Spleen (tissue), 7 donors: ENCODE measurements at regions not wholly inside any gene's neighbourhood (a gene's known extent, or its start where the extent isn't known, plus 50 kb on each side); places are given as distances from the start of the nearest gene placed in this dataset.

Experiments
- CTCF ChIP-seq, 11 experiments: fragments of 200-600 bp in 7 of 11; fragments of 450-650 bp in 4 of 11; sonication (generic) in 4 of 11; IDR thresholded peaks in 8 of 11; conservative IDR thresholded peaks in 3 of 11; 1 replicate in 7 of 11; 2 replicates in 4 of 11; pipeline versions ENCODE4 v1.4.0 to v1.8.0; 2016 to 2021; ENCODE audit warnings: antibody characterized with exemption in 11 of 11, inconsistent platforms in 4 of 11, mild to moderate bottlenecking in 1 of 11
- POLR2A ChIP-seq, 3 donors: fragments of 450-650 bp; IDR thresholded peaks; one replicate each; pipeline ENCODE4 v1.5.1; 2017; ENCODE audit warnings: antibody characterized with exemption in 3 of 3, mild to moderate bottlenecking in 1 of 3
- donor health status: DM: no; HTN: no; CAD: no; lungs with moderate emphysema.
- donor health status: DM: no; HTN: no; CAD: no.
- donor health status: DM: no; HTN: no; CAD: no.

- TF ChIP-seq CTCF (IDR thresholded peaks at IDR 0.05 in 8 of 11, conservative IDR thresholded peaks at IDR 0.05 in 3 of 11) (no peak), POLR2A (IDR thresholded peaks at IDR 0.05) (no peak)
These were observed 137.2 kb downstream of the PFKFB3 start for GRCh38 chr10:6339891-6340290.
